ENCODE measurements at regions not wholly inside any gene's neighbourhood (a gene's known extent, or its start where the extent isn't known, plus 50 kb on each side); places are given as distances from the start of the nearest gene placed in this dataset.

DNA sequence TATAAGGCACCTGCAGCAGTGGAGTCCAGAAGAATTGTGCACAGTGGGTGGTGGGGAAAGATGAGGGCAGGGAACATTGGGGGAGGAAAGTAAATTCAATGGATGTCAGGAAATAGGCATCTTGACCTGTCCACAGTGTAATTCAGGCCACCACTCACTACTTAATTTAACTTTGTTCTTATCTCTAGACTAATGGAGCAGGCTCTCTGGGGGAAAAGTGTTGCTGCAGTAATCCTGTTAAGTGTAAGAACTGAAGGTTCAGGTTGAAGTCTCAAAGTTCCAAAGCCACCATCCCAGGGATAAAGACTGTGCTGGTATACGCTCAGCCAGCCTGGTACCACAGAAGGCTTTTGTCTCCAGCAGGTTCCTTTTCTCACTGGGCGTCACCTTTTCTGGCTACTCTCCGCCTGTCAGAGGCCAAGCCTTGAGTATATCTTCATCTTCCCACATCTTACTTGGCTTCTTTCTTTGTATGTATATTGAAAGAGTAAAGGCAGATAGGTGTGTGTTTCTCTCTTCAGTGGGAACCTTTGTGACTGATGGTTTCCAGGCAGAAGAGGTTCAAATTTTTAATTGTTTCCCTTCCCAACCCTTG, 150.9 kb upstream of the DMRT1 start:
- H3K4me1 ChIP-seq, result peaks cover 45% of the 10 kb centered on the region

DNA sequence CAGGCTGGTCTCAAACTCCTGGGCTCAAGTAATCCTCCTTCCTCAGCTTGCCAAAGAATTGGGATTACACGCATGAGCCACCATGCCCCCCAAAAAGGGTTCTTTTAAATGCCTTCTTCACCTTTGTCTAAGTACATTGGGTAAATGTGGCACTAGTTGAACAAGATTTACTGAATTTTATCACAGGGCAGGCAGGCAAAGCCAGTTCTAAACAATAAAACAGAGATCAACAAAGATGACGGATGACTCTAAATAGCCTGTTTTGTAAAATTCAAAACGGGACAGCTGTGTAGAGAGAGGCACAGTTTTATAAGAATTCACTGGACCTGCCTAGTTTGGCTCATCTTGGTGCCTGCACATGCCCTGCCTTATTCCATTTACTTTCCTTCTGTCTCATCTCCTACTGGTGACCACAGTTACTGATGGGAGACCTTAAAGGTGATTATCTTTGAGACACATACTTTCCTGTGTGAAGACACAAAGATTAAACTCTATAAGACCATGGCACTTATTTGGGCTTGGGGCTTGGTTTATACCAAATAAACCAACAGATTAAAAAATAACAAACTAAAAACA, 149.6 kb upstream of the DMRT1 start:
- WGBS, 3 donors, result 42 to 62% (median 44%) methylated on average over 3 of the region's 3 CpGs
- TF ChIP-seq, protein P1, sequence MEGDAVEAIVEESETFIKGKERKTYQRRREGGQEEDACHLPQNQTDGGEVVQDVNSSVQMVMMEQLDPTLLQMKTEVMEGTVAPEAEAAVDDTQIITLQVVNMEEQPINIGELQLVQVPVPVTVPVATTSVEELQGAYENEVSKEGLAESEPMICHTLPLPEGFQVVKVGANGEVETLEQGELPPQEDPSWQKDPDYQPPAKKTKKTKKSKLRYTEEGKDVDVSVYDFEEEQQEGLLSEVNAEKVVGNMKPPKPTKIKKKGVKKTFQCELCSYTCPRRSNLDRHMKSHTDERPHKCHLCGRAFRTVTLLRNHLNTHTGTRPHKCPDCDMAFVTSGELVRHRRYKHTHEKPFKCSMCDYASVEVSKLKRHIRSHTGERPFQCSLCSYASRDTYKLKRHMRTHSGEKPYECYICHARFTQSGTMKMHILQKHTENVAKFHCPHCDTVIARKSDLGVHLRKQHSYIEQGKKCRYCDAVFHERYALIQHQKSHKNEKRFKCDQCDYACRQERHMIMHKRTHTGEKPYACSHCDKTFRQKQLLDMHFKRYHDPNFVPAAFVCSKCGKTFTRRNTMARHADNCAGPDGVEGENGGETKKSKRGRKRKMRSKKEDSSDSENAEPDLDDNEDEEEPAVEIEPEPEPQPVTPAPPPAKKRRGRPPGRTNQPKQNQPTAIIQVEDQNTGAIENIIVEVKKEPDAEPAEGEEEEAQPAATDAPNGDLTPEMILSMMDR (IDR thresholded peaks at IDR 0.05), result no peak
- Histone ChIP-seq H3K9me3 (no peaks in the 10 kb centered on the region), H3K4me1 (peaks cover 50% of the 10 kb centered on the region), H3K36me3 (ENCODE audit: insufficient read depth in 1 of 2, low read depth in 1 of 2) (no peaks in the 10 kb centered on the region), H3K4me3 (no peak overlapping the region), H3K27ac (peak overlapping the region; percentile 95), H3K27me3 (ENCODE audit: insufficient read depth in 3 of 3, low read length in 2 of 3) (no peaks in the 10 kb centered on the region)
- DNase-seq (no peak), ATAC-seq (no peak)
- intact Hi-C loops (cut with DNase I), result no loop called here

More for the DNA sequence above, 150.9 kb upstream of the DMRT1 start:
- Histone ChIP-seq H3K27me3 (ENCODE audit: insufficient read depth in 3 of 3, low read length in 2 of 3) (no peaks in the 10 kb centered on the region), H3K36me3 (ENCODE audit: insufficient read depth in 1 of 2, low read depth in 1 of 2) (no peaks in the 10 kb centered on the region), H3K27ac (no peak overlapping the region), H3K4me3 (no peak overlapping the region), H3K9me3 (no peaks in the 10 kb centered on the region)
- ATAC-seq (no peak), DNase-seq (no peak)
- TF ChIP-seq, protein P1 (IDR thresholded peaks at IDR 0.05), result no peak
- WGBS, 3 donors, result 65 to 97% (median 67%) methylated on average over 3 of the region's 3 CpGs
- intact Hi-C loops (cut with DNase I), result no loop called here

DNA sequence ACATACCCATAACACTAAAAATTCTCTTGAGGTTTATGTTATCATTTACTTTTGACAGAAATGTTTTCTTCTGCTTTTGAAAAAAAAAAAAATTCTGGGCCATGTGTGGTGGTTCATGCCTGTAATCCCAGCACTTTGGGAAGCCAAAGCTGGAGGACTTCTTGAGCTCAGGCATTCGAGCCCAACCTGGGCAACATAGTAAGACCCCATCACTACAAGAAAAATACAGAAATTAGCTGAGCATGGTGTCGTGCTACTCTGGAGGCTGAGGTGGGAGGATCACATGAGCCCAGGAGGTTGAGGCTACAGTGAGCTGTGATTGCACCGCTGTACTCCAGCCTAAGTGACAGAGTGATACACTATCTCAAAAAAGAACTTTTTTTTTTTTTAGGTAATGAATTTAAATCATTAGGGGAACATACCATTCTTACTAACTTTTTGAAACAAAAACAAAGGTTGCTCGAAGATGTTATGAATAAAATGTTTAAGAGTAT, 148.8 kb upstream of the DMRT1 start:
- Histone ChIP-seq H3K27ac (peak overlapping the region; percentile 95), H3K4me3 (peak overlapping the region; percentile 70)

DNA sequence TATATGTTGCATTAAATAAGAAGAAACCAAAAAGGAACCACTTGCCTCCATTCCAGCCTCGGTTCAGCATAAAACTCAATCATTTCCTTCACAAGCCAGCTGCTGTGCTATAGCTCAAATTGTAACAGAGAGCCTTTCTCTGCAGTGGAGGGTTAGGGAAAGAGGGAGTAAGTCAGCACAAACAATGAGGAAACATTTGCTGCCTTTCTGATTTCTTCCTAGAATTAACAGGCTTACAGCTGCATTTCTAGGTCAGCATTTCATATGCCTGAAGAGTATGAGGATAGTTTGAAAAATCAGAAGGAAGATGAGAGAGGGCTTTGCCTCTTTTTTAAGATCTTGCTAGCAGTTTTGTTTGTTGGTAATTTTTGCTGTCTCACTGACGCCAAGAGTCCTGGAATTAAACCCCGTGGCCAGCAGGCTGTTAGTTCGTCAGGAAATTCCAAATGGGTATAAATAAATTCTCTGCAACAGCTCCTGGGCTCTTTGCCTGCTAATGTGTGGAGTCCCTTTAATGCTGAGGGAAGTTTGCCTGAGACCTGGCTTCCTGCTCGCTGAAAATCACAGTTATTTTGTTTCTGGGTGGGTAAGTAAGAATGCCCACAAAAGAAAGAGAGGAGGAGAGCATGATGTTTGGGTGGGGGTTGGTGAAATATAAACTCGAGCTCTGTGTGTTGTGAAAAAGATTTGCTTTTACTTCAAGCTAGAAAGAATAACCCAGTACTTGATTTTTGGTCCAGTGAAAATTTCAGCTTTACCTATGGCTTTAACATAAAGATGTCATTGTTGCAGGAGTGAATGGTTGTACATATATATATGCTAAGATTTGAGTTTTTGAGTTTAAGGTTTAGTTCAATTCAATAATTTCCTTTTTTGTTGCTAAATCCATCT, 148.1 kb upstream of the DMRT1 start:
- DNase-seq (peak; percentile 37 to 66), ATAC-seq (peak; percentile 68 to 84 (median 78))
- 1 to 2% (median 1%) methylated on average over 6 of the region's 6 CpGs for WGBS, 3 donors
- intact Hi-C loops (cut with DNase I), result no loop called here
- H3K27ac ChIP-seq, result peak overlapping the region; percentile 95
- no peaks in the 10 kb centered on the region for H3K27me3 ChIP-seq (ENCODE audit: insufficient read depth in 3 of 3, low read length in 2 of 3)
- H3K36me3 ChIP-seq (ENCODE audit: insufficient read depth in 1 of 2, low read depth in 1 of 2), result no peaks in the 10 kb centered on the region
- H3K9me3 ChIP-seq, result no peaks in the 10 kb centered on the region
- TF ChIP-seq, protein P1 (IDR thresholded peaks at IDR 0.05), result peak; percentile 6
- peak overlapping the region; percentile 70 for H3K4me3 ChIP-seq
- peaks cover 59% of the 10 kb centered on the region for H3K4me1 ChIP-seq

More for the DNA sequence above, 148.8 kb upstream of the DMRT1 start:
- intact Hi-C loops (cut with DNase I), result no loop called here
- no peaks in the 10 kb centered on the region for H3K36me3 ChIP-seq (ENCODE audit: insufficient read depth in 1 of 2, low read depth in 1 of 2)
- H3K4me1 ChIP-seq, result peaks cover 51% of the 10 kb centered on the region
- TF ChIP-seq, protein P1 (IDR thresholded peaks at IDR 0.05), result no peak
- H3K27me3 ChIP-seq (ENCODE audit: insufficient read depth in 3 of 3, low read length in 2 of 3), result no peaks in the 10 kb centered on the region
- no peak for DNase-seq
- 62 to 75% (median 64%) methylated on average over 4 of the region's 4 CpGs for WGBS, 3 donors
- no peak for ATAC-seq
- no peaks in the 10 kb centered on the region for H3K9me3 ChIP-seq

Measured in psoas muscle (tissue), 7 donors.